ENCODE measurements at regions not wholly inside any gene's neighbourhood (a gene's known extent, or its start where the extent isn't known, plus 50 kb on each side); places are given as distances from the start of the nearest gene placed in this dataset.
"Not testable (repeated sequence)": the region's sequence is repeated elsewhere in the genome, so short reads cannot be mapped to it uniquely, and the experiment has no call there.

DNA sequence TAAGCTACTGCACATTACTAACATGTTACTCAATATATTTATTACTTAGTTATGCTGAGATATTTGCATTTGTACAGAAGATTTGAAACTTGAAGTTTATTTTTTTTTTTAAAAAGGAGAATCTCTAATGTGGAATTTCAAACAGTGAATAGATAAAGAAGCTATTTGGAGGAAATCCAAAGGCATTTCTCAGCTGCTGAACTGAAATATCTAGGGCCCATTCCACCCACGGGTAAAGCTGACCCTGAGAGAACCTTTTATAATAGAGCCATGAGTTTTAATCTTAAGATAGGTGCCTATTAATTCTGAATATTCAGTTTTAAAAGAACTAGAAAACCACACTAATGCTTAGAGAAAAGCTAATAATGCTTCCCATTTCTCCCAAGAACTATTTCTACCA, 225.4 kb upstream of the CAND1 start:
- Histone ChIP-seq H3K36me3 (ENCODE audit: control insufficient read depth, insufficient read depth, low read length) (no peaks in the 10 kb centered on the region), H3K4me3 (ENCODE audit: low read length) (no peak overlapping the region), H3K9ac (ENCODE audit: low read length) (no peak overlapping the region), H3K27me3 (ENCODE audit: control insufficient read depth, insufficient read depth, low read length) (no peaks in the 10 kb centered on the region), H3K4me1 (ENCODE audit: control insufficient read depth, insufficient read depth, low read length) (peaks cover 21% of the 10 kb centered on the region), H3K27ac (ENCODE audit: low read depth, low read length) (peak overlapping the region; percentile 58)

DNA sequence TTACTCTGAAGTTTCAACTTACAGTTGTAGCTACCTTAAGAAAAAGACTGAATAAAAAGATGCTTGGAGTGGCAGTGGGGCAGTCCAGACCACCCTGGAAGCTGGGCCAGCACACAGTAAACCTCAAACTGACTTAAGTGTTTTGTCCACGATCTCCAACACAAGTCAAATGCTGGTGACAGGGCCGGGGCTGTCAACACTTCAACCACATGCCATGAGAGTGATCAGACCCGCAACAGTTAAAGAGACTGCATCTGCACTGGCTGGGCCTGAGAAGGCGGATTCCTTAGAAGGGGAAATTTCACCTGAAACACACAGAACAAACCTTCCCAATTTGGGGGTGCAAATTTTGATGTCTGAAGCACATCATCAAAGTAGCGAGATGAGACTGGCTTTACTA, 223.5 kb upstream of the CAND1 start:
- Histone ChIP-seq H3K9ac (ENCODE audit: low read length) (no peak overlapping the region), H3K4me1 (ENCODE audit: control insufficient read depth, insufficient read depth, low read length) (peaks cover 11% of the 10 kb centered on the region), H3K36me3 (ENCODE audit: control insufficient read depth, insufficient read depth, low read length) (no peaks in the 10 kb centered on the region), H3K27ac (ENCODE audit: low read depth, low read length) (no peak overlapping the region), H3K27me3 (ENCODE audit: control insufficient read depth, insufficient read depth, low read length) (no peaks in the 10 kb centered on the region), H3K4me3 (ENCODE audit: low read length) (no peak overlapping the region)

DNA sequence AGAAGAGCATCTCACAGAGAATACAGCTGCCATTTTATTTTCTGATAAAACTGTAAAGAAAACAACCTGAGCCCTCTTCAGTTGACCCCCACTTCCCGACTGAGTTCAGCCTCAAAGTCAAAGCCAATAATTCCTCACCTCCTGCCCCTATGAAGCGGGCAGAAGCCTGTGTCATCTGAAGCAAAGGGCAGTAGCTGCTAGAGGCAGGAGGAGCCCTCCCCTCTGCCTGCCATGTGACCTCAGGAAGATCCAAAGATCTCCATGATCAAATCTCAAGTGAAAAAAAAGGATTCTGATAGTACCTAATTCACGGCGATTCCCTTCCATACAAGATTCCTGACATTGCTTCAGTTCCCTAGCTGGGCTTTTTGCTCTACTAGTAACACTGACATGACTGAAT, 223.1 kb upstream of the CAND1 start:
- Histone ChIP-seq H3K9ac (ENCODE audit: low read length) (no peak overlapping the region), H3K4me3 (ENCODE audit: low read length) (no peak overlapping the region), H3K36me3 (ENCODE audit: control insufficient read depth, insufficient read depth, low read length) (no peaks in the 10 kb centered on the region), H3K27ac (ENCODE audit: low read depth, low read length) (no peak overlapping the region), H3K27me3 (ENCODE audit: control insufficient read depth, insufficient read depth, low read length) (no peaks in the 10 kb centered on the region), H3K4me1 (ENCODE audit: control insufficient read depth, insufficient read depth, low read length) (peaks cover 11% of the 10 kb centered on the region)

DNA sequence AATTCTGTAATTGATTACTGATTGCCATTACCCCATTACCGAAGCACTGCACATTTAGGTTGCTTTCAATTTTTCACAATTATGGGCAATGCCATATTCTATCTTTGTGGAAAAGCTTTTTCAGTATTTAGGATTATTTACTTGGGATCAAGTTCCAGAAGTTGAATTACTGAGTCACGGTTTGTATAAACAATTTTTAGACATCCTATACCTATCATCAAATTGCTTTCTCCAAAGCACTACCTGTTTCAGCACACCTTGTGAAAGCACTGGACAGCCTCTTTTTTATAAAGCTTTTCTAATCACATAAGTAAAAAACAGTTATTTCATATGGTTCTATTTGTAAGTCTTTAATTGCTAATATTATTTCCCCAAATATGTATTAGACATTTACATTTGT, 221.5 kb upstream of the CAND1 start:
- Histone ChIP-seq H3K27ac (ENCODE audit: low read depth, low read length) (no peak overlapping the region), H3K9ac (ENCODE audit: low read length) (no peak overlapping the region), H3K4me3 (ENCODE audit: low read length) (no peak overlapping the region), H3K4me1 (ENCODE audit: control insufficient read depth, insufficient read depth, low read length) (peaks cover 11% of the 10 kb centered on the region), H3K27me3 (ENCODE audit: control insufficient read depth, insufficient read depth, low read length) (no peaks in the 10 kb centered on the region), H3K36me3 (ENCODE audit: control insufficient read depth, insufficient read depth, low read length) (no peaks in the 10 kb centered on the region)

DNA sequence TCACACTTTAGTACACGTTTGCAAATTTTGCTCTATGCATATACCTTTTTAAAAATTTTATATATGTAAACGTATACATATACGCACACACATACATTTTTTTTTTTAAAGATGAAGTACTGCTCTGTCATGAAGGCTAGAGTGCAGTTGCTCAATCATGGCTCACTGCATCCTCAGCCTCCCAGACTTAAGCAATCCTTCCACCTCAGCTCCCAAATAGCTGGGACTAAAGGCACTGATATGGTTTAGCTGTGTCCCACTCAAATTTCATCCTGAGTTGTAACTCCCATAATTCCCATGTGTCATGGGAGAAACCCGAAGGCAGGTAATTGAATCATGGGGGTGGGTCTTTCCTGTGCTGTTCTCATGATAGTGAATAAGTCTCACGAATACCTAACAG, 220.8 kb upstream of the CAND1 start:
- no peak overlapping the region for H3K27ac ChIP-seq (ENCODE audit: low read depth, low read length)

DNA sequence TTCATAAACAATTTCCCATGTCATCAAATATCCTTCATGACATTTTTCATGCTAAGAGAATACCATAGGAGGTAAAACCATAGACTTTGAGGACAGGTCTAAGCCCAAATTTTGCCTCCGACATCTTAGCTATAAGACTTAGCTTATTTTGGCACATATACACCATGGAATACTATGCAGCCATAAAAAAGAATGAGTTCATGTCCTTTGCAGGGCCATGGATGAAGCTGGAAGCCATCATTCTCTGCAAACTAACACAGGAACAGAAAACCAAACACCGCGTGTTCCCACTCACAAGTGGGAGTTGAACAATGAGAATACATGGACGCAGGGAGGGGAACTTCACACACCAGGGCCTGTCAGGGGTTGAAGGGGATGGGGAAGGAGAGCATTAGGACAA, 220.0 kb upstream of the CAND1 start:
- not testable (repeated sequence) for H3K4me1 ChIP-seq (ENCODE audit: control insufficient read depth, insufficient read depth, low read length); H3K27ac ChIP-seq (ENCODE audit: low read depth, low read length); H3K9ac ChIP-seq (ENCODE audit: low read length); H3K4me3 ChIP-seq (ENCODE audit: low read length); H3K27me3 ChIP-seq (ENCODE audit: control insufficient read depth, insufficient read depth, low read length); H3K36me3 ChIP-seq (ENCODE audit: control insufficient read depth, insufficient read depth, low read length)

More for the DNA sequence above, 220.8 kb upstream of the CAND1 start:
- Histone ChIP-seq H3K36me3 (ENCODE audit: control insufficient read depth, insufficient read depth, low read length) (no peaks in the 10 kb centered on the region), H3K4me1 (ENCODE audit: control insufficient read depth, insufficient read depth, low read length) (peaks cover 5% of the 10 kb centered on the region), H3K4me3 (ENCODE audit: low read length) (no peak overlapping the region), H3K27me3 (ENCODE audit: control insufficient read depth, insufficient read depth, low read length) (no peaks in the 10 kb centered on the region), H3K9ac (ENCODE audit: low read length) (no peak overlapping the region)

DNA sequence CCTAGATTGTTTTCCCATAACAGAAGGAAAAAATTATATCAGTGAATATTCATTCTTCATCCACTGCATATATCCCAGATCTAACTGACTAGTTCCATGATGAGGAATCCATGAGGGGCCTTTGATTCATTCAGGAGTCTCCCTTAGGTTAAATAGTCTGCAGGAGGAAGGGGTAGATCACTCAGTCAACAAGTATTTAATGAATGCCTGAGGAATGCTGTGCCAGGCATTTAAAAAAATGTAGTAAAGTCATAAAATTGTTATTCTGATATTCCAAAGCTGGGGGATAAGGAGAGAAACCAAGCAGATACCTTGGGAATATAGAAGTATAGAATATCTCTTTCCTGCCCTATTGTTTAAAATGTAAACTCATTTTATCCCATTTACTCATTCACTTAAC, 216.2 kb upstream of the CAND1 start:
- Histone ChIP-seq H3K36me3 (ENCODE audit: control insufficient read depth, insufficient read depth, low read length) (no peaks in the 10 kb centered on the region), H3K27me3 (ENCODE audit: control insufficient read depth, insufficient read depth, low read length) (no peaks in the 10 kb centered on the region), H3K4me3 (ENCODE audit: low read length) (no peak overlapping the region), H3K9ac (ENCODE audit: low read length) (no peak overlapping the region), H3K4me1 (ENCODE audit: control insufficient read depth, insufficient read depth, low read length) (no peaks in the 10 kb centered on the region), H3K27ac (ENCODE audit: low read depth, low read length) (no peak overlapping the region)

DNA sequence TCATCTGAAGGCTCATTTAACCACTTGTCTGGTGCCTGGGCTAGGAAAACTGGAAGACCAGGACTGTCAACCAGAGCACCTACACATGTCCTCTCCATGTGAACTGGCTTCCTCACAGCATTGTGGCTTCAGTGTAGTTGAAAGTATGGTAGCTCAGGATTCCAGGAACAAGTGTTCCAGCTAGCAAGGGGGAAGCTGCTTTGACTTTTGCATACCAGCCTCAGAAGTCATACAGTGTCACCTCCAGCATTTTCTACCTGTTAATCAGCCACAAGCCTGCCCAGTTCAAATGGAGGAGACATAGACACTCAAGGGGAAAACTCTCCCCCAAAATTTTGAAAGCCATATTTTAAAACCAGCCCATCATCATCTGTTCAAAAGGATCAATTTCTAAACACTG, 212.8 kb upstream of the CAND1 start:
- Histone ChIP-seq H3K9ac (ENCODE audit: low read length) (no peak overlapping the region), H3K27me3 (ENCODE audit: control insufficient read depth, insufficient read depth, low read length) (no peaks in the 10 kb centered on the region), H3K27ac (ENCODE audit: low read depth, low read length) (no peak overlapping the region), H3K36me3 (ENCODE audit: control insufficient read depth, insufficient read depth, low read length) (no peaks in the 10 kb centered on the region), H3K4me1 (ENCODE audit: control insufficient read depth, insufficient read depth, low read length) (no peaks in the 10 kb centered on the region), H3K4me3 (ENCODE audit: low read length) (no peak overlapping the region)

DNA sequence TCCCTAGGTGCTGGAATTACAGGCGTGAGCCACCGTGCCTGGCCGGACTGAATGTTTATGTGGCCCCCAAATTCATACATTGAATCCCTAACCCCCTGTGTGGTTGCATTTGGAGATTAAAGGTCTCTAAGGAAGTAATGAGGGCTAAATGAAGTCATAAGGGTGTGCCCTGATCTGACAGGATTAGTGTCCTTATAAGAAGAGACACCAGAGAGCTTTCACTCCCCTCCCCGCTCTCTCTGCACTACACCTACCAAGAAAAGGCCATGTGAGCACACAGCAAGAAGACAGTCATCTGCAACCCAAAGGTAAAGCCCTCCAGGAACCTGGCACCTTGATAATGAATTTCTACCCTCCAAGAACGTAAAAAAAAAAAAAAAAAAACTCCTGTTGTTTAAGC, 212.1 kb upstream of the CAND1 start:
- H3K36me3 ChIP-seq (ENCODE audit: control insufficient read depth, insufficient read depth, low read length) = no peaks in the 10 kb centered on the region
- no peaks in the 10 kb centered on the region for H3K4me1 ChIP-seq (ENCODE audit: control insufficient read depth, insufficient read depth, low read length)
- no peak overlapping the region for H3K4me3 ChIP-seq (ENCODE audit: low read length)
- H3K27me3 ChIP-seq (ENCODE audit: control insufficient read depth, insufficient read depth, low read length) = no peaks in the 10 kb centered on the region
- H3K9ac ChIP-seq (ENCODE audit: low read length) = no peak overlapping the region
- no peak overlapping the region for H3K27ac ChIP-seq (ENCODE audit: low read depth, low read length)

DNA sequence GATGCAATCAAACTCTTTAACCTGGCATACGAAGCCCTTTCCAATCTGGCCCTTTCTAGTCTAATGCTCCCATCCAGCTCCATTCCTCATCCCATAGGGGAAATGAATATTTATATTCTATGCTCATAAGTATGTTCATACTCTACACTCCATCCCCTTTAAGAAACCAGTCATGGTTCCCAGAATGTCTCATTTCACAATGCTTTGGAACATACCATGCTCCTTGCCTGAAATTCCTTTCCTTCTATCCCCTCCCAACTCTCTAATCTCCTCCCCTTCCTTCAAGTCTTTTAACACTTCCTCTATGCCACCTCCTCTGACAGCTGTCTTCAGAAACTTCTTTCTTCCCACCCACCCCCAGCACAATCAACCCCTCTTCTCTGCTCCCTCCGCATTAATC, 207.0 kb upstream of the CAND1 start:
- Histone ChIP-seq H3K36me3 (ENCODE audit: control insufficient read depth, insufficient read depth, low read length) (no peaks in the 10 kb centered on the region), H3K9ac (ENCODE audit: low read length) (no peak overlapping the region), H3K27ac (ENCODE audit: low read depth, low read length) (no peak overlapping the region), H3K4me3 (ENCODE audit: low read length) (no peak overlapping the region), H3K4me1 (ENCODE audit: control insufficient read depth, insufficient read depth, low read length) (no peaks in the 10 kb centered on the region), H3K27me3 (ENCODE audit: control insufficient read depth, insufficient read depth, low read length) (no peaks in the 10 kb centered on the region)

DNA sequence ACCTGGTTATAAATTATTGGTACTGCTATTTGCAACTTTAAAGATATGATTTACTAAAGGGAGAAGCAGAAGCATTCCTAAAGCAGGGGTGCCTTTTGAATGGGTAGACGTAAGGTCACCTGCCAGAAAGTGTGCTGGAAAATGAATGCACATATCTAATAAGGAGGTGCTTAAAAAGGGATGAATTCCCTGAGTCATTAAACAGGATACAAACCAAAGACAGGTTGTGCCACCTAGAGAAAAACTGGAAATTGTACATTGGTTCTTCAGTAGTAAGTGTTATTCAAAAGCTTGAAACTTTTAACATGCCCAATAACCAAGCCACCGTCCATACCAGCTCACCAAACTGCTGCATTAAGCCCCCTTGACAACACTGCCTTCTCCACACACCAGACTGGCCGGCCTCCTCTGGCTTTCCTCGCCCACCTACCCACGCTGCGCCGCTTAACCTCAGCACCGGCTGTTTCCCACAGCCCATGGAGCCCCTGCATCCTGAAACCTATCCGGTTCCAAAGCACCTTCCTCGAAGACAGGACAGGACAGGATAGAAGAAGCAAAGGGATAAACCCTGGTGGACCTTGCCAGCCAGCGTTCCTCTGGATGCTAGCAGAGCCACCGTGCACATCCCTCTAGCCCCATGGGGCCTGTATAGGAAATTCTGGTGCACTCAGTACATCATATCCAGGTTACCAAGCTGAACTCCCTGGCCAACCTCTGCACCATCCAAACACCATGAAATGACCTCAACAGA, 201.5 kb upstream of the CAND1 start:
- H3K4me1 ChIP-seq (ENCODE audit: control insufficient read depth, insufficient read depth, low read length) = no peaks in the 10 kb centered on the region
- H3K9ac ChIP-seq (ENCODE audit: low read length) = no peak overlapping the region
- no peaks in the 10 kb centered on the region for H3K27me3 ChIP-seq (ENCODE audit: control insufficient read depth, insufficient read depth, low read length)
- H3K27ac ChIP-seq (ENCODE audit: low read depth, low read length) = no peak overlapping the region
- peak overlapping the region; percentile 60 for H3K4me3 ChIP-seq (ENCODE audit: low read length)
- H3K36me3 ChIP-seq (ENCODE audit: control insufficient read depth, insufficient read depth, low read length) = no peaks in the 10 kb centered on the region

DNA sequence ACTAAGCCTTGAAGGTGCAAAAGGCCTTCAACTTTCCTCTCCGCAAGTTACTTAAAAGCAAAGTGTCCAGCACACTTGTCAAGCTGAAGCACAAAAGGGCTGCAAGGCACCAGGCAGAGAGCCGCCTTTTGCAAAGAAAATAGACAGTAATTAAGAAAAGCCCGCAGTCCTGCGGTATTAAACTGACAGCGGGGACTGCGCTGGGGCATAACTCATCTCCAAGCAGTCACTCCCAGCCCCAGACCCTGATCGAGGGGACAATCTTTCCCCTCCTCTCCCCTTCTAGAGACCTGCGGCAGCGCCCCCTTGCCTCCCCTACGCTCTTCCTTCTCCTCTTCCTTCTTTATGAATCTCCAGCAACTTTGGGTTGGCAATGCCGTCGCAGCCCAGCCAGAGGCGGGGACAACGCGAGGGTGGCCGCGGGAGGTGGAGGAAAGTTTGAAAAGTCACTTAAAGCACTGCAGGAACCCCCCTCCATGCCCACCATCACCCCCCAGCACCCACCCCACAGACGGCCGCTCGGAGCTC, 200.9 kb upstream of the CAND1 start:
- H3K9ac ChIP-seq (ENCODE audit: low read length) = no peak overlapping the region
- peak overlapping the region; percentile 15 for H3K27ac ChIP-seq (ENCODE audit: low read depth, low read length)

DNA sequence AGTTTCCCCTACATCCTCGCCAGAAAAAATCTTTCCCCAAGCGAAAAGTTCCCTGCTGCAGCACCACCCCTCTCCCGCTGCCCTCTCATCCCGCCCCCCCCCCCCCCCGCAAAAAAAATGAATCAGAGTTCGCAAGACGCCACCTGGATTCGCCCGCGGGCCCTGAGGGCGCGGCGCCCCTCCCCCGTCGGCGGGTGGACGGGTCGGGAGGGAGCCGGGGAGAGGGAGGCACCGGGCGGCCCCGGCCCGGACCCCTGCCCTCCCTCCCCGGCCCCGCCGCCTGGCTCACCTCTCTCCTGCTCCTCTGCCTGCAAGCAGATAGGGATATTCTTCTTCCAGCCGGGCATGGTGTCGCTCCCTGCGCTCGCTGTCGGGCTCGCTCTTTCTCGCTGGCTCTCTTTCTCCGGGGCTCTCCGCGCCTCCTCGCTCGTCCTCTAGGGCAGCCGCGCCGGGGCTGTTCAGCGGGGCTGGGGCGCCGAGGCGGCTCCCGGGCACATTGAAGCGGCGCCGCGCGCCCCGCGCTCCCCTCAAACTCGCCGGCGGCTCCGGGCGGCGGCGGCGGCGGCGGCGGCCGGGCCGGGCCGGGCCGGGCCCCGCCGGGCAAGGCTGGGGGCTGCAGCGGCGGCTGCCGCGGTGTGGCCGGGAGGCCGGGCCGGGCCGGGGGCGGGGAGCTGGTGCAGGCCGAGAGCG, 200.3 kb upstream of the CAND1 start:
- peak overlapping the region; percentile 80 for H3K27ac ChIP-seq (ENCODE audit: low read depth, low read length)
- H3K27me3 ChIP-seq (ENCODE audit: control insufficient read depth, insufficient read depth, low read length) = no peaks in the 10 kb centered on the region
- no peak overlapping the region for H3K9ac ChIP-seq (ENCODE audit: low read length)

More for the DNA sequence above, 200.9 kb upstream of the CAND1 start:
- H3K4me1 ChIP-seq (ENCODE audit: control insufficient read depth, insufficient read depth, low read length) = no peaks in the 10 kb centered on the region
- no peaks in the 10 kb centered on the region for H3K27me3 ChIP-seq (ENCODE audit: control insufficient read depth, insufficient read depth, low read length)
- no peaks in the 10 kb centered on the region for H3K36me3 ChIP-seq (ENCODE audit: control insufficient read depth, insufficient read depth, low read length)
- peak overlapping the region; percentile 60 for H3K4me3 ChIP-seq (ENCODE audit: low read length)

More for the DNA sequence above, 200.3 kb upstream of the CAND1 start:
- Histone ChIP-seq H3K4me1 (ENCODE audit: control insufficient read depth, insufficient read depth, low read length) (no peaks in the 10 kb centered on the region), H3K4me3 (ENCODE audit: low read length) (peak overlapping the region; percentile 84), H3K36me3 (ENCODE audit: control insufficient read depth, insufficient read depth, low read length) (no peaks in the 10 kb centered on the region)
